ENCODE measurements at regions not wholly inside any gene's neighbourhood (a gene's known extent, or its start where the extent isn't known, plus 50 kb on each side); places are given as distances from the start of the nearest gene placed in this dataset.

- DNase-seq: no peak
Observed at GRCh38 chr13:27847669-27848068, 55.4 kb downstream of the GSX1 start.

- DNase-seq: no peak
Observed at GRCh38 chr13:27851096-27851850, 59.0 kb downstream of the GSX1 start.

GRCh38 chr13:27852491-27852890, 60.2 kb downstream of the GSX1 start:
- no peak for DNase-seq

GRCh38 chr13:27853335-27853734, 61.1 kb downstream of the GSX1 start:
- no peak for DNase-seq

- DNase-seq: no peak
Observed at GRCh38 chr13:27853861-27854260, 61.6 kb downstream of the GSX1 start.

- DNase-seq: no peak
Observed at GRCh38 chr13:27854606-27855005, 62.3 kb downstream of the GSX1 start.

- no peak for DNase-seq
Observed at GRCh38 chr13:27855381-27855780, 63.1 kb downstream of the GSX1 start.

- peak; percentile 55 for DNase-seq
Observed at GRCh38 chr13:27857282-27857681, 62.5 kb upstream of the PDX1 start.

- no peak for DNase-seq
Observed at GRCh38 chr13:27858046-27858445, 61.8 kb upstream of the PDX1 start.

GRCh38 chr13:27860743-27861142, 59.1 kb upstream of the PDX1 start:
- DNase-seq: no peak

- no peak for DNase-seq
Observed at GRCh38 chr13:27861165-27861564, 58.6 kb upstream of the PDX1 start.

GRCh38 chr13:27868641-27869435, 51.0 kb upstream of the PDX1 start:
- DNase-seq: no peak

- DNase-seq: no peak
Observed at GRCh38 chr13:27869436-27870095, 50.2 kb upstream of the PDX1 start.
